Heart left ventricle (tissue), 16 donors: ENCODE measurements at regions not wholly inside any gene's neighbourhood (a gene's known extent, or its start where the extent isn't known, plus 50 kb on each side); places are given as distances from the start of the nearest gene placed in this dataset.

ENCODE experiments used
- ATAC-seq, 4 donors: fragments of 200-7000 bp; cut with Tn5 transposase; one replicate each; pipeline ENCODE4 v1.9.1; 2020 to 2022; ENCODE audit warnings: moderate library complexity in 4 of 4, mild to moderate bottlenecking in 3 of 4, moderate number of reproducible peaks in 1 of 4
- DNase-seq, 5 donors: peaks; one replicate each; pipeline ENCODE4 v3.0.0-alpha.2; 2020
- H3K27ac ChIP-seq, 12 donors: fragments of 200-600 bp; sonication (generic) in 4 of 12; one replicate each; pipeline versions ENCODE4 v1.5.0 to v1.8.0; 2016 to 2022; ENCODE audit warnings: mild to moderate bottlenecking in 2 of 12
- H3K27me3 ChIP-seq, 9 donors: fragments of 200-600 bp; sonication (generic) in 2 of 9; one replicate each; pipeline versions ENCODE4 v1.5.1 to v1.8.0; 2016 to 2022; ENCODE audit warnings: mild to moderate bottlenecking in 3 of 9
- H3K36me3 ChIP-seq, 9 donors: fragments of 200-600 bp; sonication (generic) in 2 of 9; one replicate each; pipeline versions ENCODE4 v1.5.0 to v1.8.0; 2018 to 2022; ENCODE audit warnings: mild to moderate bottlenecking in 2 of 9
- H3K4me1 ChIP-seq, 12 donors: fragments of 200-600 bp; sonication (generic) in 4 of 12; one replicate each; pipeline versions ENCODE4 v1.5.0 to v1.8.0; 2016 to 2022; ENCODE audit warnings: mild to moderate bottlenecking in 3 of 12
- H3K4me3 ChIP-seq, 12 donors: fragments of 200-600 bp; sonication (generic) in 4 of 12; one replicate each; pipeline versions ENCODE4 v1.5.0 to v1.8.0; 2017 to 2022; ENCODE audit warnings: mild to moderate bottlenecking in 9 of 12, moderate library complexity in 4 of 12
- H3K9me3 ChIP-seq, 12 donors: fragments of 200-600 bp; sonication (generic) in 4 of 12; one replicate each; pipeline versions ENCODE4 v1.5.0 to v1.8.0; 2016 to 2022; ENCODE audit warnings: mild to moderate bottlenecking in 1 of 12
- CTCF ChIP-seq, 12 donors: fragments of 200-600 bp; sonication (generic) in 4 of 12; IDR thresholded peaks; one replicate each; pipeline versions ENCODE4 v1.5.0 to v1.8.0; 2018 to 2022; ENCODE audit warnings: antibody characterized with exemption in 12 of 12, mild to moderate bottlenecking in 5 of 12
- POLR2A ChIP-seq, 2 donors: fragments of 450-650 bp; IDR thresholded peaks; one replicate each; pipeline ENCODE4 v1.6.1; 2017; ENCODE audit warnings: antibody characterized with exemption in 2 of 2, mild to moderate bottlenecking in 2 of 2, moderate library complexity in 2 of 2
- WGBS, 4 donors: extraction: QIAGEN DNeasy Blood & Tissue Kit in 2 of 4; methylation state at CpG; one replicate each; pipeline versions ENCODE4 v1.1.5 to v1.1.7; 2013 to 2018; 5-methylcytosine and 5-hydroxymethylcytosine counted together
- intact Hi-C, 10 donors: fragments of 100-400 bp; cut with DNase I; formaldehyde crosslinking; loops; one replicate each; pipeline versions ENCODE4 v1.11.1 to v1.14.2; 2022
- donor health status: ischemic (EF 13 %, LVEDD 7.1; RV severe dilation, severe dysfunction).
- donor health status: healthy with polysubstance abuse.
- donor health status: DM: no; HTN: yes; CAD: no.
- donor health status: DM: no; HTN: no; CAD: no.
- donor health status: ischemic (EF 25% LVEDD 6.9; RV normal size, moderate dysfunction).
- donor health status: ischemic (EF 25% LVEDD 5.7; RV mildly dilated, moderate dysfunction).
- donor health status: healthy.
- donor health status: DM: yes; HTN: yes; CAD: no.
- donor health status: ischemic (EF 35%, LVEDD 5.7; RV mildly dilated, moderate dysfunction).
- donor health status: nonischemic (EF 11% LVEDD 7.7; RV severe dilation, severe dysfunction).
- donor health status: DM: yes; HTN: yes; CAD: no.
- donor health status: PGD.
- donor health status: ischemic (EF 29% LVEDD 5.4; RV normal size, mild dysfunction).
- donor health status: nonischemic (EF 23%, LVEDD 6.1; RV moderate dilation, normal function).

DNA sequence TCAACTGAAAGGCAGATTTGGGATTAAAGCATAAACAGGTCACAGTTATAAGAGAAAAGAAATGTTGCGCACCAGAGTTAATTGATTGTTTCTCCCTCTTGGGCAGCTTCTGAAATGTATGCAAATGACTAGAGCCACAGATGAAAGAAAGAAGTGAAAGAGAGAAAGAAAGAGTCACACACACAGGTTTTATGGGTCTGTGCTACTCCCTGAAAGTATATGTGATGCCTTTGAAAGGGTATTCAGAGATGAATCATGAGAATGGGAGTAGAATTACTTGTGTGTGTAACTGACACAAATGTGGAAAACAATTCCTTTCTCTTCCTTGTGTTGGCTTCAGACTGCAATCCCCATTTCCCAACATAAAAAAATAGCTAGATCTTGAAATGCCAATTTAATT lies 196.9 kb downstream of the FOXA2 start:
- intact Hi-C loops, result loop anchor here in 1 of 10 donors (10.0 kb wide), 1 partner anchor 57 kb away; no protein-coding TSS in a partner anchor
- H3K27me3 ChIP-seq, result peaks cover 0 to 41% (median 0%) of the 10 kb centered on the region in 9 donors

GRCh38 chr20:22386306-22386623 lies 198.1 kb downstream of the FOXA2 start:
- no peaks in the 10 kb centered on the region for H3K4me1 ChIP-seq
- H3K27me3 ChIP-seq, result peaks cover 0 to 41% (median 0%) of the 10 kb centered on the region in 9 donors
- intact Hi-C loops, result loop anchor here in 1 of 10 donors (10.0 kb wide), 1 partner anchor 59 kb away; no protein-coding TSS in a partner anchor
- no peaks in the 10 kb centered on the region for H3K36me3 ChIP-seq
- ATAC-seq (no peak), DNase-seq (no peak)
- WGBS, 4 donors, result 44 to 65% (median 51%) methylated on average over 3 of the region's 3 CpGs
- no peaks in the 10 kb centered on the region for H3K9me3 ChIP-seq
- TF ChIP-seq CTCF (IDR thresholded peaks at IDR 0.05) (no peak), POLR2A (IDR thresholded peaks at IDR 0.05) (no peak)
- no peak overlapping the region for H3K27ac ChIP-seq
- H3K4me3 ChIP-seq, result no peak overlapping the region

More for the DNA sequence above, 196.9 kb downstream of the FOXA2 start:
- Histone ChIP-seq H3K4me1 (no peaks in the 10 kb centered on the region), H3K4me3 (no peak overlapping the region), H3K9me3 (no peaks in the 10 kb centered on the region), H3K36me3 (no peaks in the 10 kb centered on the region), H3K27ac (no peak overlapping the region)
- TF ChIP-seq CTCF (IDR thresholded peaks at IDR 0.05) (no peak), POLR2A (IDR thresholded peaks at IDR 0.05) (no peak)
- 94 to 100% (median 98%) methylated on average over 1 of the region's 1 CpG for WGBS, 4 donors
- ATAC-seq (no peak), DNase-seq (no peak)

DNA sequence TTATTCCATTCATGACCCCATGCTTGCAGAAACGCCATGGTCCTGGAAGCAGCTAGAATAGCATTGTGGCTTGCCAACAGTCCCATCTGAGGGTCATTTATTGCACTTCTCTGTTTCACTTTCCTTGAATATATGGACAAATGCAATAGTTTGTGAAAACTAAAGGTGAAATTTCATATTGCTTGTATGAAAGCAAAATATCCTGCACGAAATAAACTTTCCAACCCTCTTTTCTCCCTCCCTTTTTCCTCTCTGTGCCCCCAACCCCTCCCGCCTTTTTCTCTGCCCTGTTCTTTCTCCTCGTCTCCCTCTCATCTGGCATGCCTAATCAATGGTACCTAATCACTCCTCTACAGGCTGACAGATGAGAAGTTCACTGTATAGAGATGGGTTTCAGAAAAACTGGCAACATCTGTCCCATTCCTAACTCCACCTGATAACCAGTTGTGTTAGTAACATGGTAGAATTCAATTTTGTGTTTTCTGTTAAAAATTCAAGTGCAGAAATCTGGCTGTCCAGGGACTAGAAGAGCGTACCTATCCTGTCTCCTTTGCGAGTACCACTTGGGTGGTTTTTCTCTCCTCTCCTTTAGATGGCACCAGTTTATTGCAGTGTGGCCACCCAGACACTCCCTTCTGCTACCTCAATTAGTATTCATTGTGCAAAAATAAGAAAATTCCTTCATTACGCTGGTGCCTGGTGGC lies 198.6 kb downstream of the FOXA2 start:
- Histone ChIP-seq H3K9me3 (no peaks in the 10 kb centered on the region), H3K27ac (no peak overlapping the region), H3K4me3 (no peak overlapping the region), H3K36me3 (no peaks in the 10 kb centered on the region), H3K27me3 (peaks cover 0 to 41% (median 0%) of the 10 kb centered on the region in 9 donors), H3K4me1 (no peaks in the 10 kb centered on the region)
- 29 to 38% (median 34%) methylated on average over 7 of the region's 7 CpGs for WGBS, 4 donors
- TF ChIP-seq CTCF (IDR thresholded peaks at IDR 0.05) (peak in 1 of 12 donors; percentile 24), POLR2A (IDR thresholded peaks at IDR 0.05) (no peak)
- intact Hi-C loops, result loop anchor here in 1 of 10 donors (10.0 kb wide), 1 partner anchor 59 kb away; no protein-coding TSS in a partner anchor
- no peak for ATAC-seq
- DNase-seq, result no peak

- TF ChIP-seq POLR2A (IDR thresholded peaks at IDR 0.05) (no peak), CTCF (IDR thresholded peaks at IDR 0.05) (no peak)
- WGBS, 4 donors, result 76 to 90% (median 83%) methylated on average over 2 to 3 of the region's 3 CpGs
- Histone ChIP-seq H3K9me3 (no peaks in the 10 kb centered on the region), H3K36me3 (no peaks in the 10 kb centered on the region), H3K27ac (no peak overlapping the region), H3K4me1 (no peaks in the 10 kb centered on the region), H3K27me3 (peaks cover 0 to 41% (median 0%) of the 10 kb centered on the region in 9 donors), H3K4me3 (no peak overlapping the region)
- DNase-seq (no peak), ATAC-seq (no peak)
- intact Hi-C loops, result loop anchor here in 1 of 10 donors (10.0 kb wide), 1 partner anchor 60 kb away; no protein-coding TSS in a partner anchor
Measured at GRCh38 chr20:22384978-22385377, 199.4 kb downstream of the FOXA2 start.
